Neutrophil (primary cell): ENCODE measurements at regions not wholly inside any gene's neighbourhood (a gene's known extent, or its start where the extent isn't known, plus 50 kb on each side); places are given as distances from the start of the nearest gene placed in this dataset.

Experiments
- H3K27ac ChIP-seq: fragments of 200-600 bp; sonication (generic); 2 replicates; pipeline ENCODE4 v1.5.1; 2016; ENCODE audit warnings: mild to moderate bottlenecking, moderate library complexity
- H3K27me3 ChIP-seq: fragments of 200-600 bp; sonication (generic); 2 replicates; pipeline ENCODE4 v1.6.0; 2016; ENCODE audit warnings: mild to moderate bottlenecking
- H3K36me3 ChIP-seq: fragments of 200-600 bp; sonication (generic); 2 replicates; pipeline ENCODE4 v1.5.1; 2017
- H3K4me1 ChIP-seq, 2 experiments: fragments of 200-600 bp in 1 of 2; sonication (generic) in 1 of 2; 1 replicate in 1 of 2; 2 replicates in 1 of 2; pipeline versions ENCODE4 v1.5.1 to v1.6.1; 2013 to 2016; ENCODE audit warnings: low read depth in 1 of 2, low read length in 1 of 2, mild to moderate bottlenecking in 1 of 2, moderate library complexity in 1 of 2; ENCODE audit not compliant: control insufficient read depth in 1 of 2, insufficient read depth in 1 of 2
- H3K4me3 ChIP-seq, 2 experiments: fragments of 200-600 bp in 1 of 2; sonication (generic) in 1 of 2; 1 replicate in 1 of 2; 2 replicates in 1 of 2; pipeline ENCODE4 v1.5.1; 2013 to 2016; ENCODE audit warnings: low read depth in 1 of 2, low read length in 1 of 2, mild to moderate bottlenecking in 1 of 2, moderate library complexity in 1 of 2
- H3K9me3 ChIP-seq: fragments of 200-600 bp; sonication (generic); 2 replicates; pipeline ENCODE4 v1.5.1; 2016
- TF ChIP-seq, protein P1 (sequence below): fragments of 200-600 bp; sonication (generic); IDR thresholded peaks from 2 replicates; pipeline ENCODE4 v1.5.1; 2016; ENCODE audit warnings: antibody characterized with exemption

DNA sequence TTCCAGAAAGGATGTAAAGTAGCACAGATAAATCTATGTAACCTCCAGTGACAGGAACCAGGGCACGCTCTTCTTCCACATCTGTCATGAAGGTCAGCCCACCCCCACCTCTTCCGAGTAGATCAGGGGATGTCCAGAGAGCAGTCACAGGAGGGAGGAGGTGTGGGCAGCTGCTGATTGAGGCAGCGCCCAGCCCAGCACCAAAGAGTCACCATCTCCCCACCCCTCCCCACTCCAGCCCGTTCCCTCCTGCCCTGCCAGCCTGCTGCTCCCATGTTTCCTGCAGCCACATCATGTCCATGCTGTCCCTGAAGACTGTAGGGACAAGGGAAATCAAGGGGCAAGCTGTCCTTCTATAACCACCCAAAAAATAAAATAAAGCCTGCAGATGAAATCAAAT is 269.8 kb downstream of the BCL11A start:
- no peaks in the 10 kb centered on the region for H3K36me3 ChIP-seq
- peaks cover 12 to 23% of the 10 kb centered on the region in 2 experiments for H3K4me1 ChIP-seq
- no peaks in the 10 kb centered on the region for H3K9me3 ChIP-seq
- no peaks in the 10 kb centered on the region for H3K27me3 ChIP-seq
- TF ChIP-seq, protein P1, sequence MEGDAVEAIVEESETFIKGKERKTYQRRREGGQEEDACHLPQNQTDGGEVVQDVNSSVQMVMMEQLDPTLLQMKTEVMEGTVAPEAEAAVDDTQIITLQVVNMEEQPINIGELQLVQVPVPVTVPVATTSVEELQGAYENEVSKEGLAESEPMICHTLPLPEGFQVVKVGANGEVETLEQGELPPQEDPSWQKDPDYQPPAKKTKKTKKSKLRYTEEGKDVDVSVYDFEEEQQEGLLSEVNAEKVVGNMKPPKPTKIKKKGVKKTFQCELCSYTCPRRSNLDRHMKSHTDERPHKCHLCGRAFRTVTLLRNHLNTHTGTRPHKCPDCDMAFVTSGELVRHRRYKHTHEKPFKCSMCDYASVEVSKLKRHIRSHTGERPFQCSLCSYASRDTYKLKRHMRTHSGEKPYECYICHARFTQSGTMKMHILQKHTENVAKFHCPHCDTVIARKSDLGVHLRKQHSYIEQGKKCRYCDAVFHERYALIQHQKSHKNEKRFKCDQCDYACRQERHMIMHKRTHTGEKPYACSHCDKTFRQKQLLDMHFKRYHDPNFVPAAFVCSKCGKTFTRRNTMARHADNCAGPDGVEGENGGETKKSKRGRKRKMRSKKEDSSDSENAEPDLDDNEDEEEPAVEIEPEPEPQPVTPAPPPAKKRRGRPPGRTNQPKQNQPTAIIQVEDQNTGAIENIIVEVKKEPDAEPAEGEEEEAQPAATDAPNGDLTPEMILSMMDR: no peak
- H3K4me3 ChIP-seq: no peak overlapping the region
- H3K27ac ChIP-seq: no peak overlapping the region

DNA sequence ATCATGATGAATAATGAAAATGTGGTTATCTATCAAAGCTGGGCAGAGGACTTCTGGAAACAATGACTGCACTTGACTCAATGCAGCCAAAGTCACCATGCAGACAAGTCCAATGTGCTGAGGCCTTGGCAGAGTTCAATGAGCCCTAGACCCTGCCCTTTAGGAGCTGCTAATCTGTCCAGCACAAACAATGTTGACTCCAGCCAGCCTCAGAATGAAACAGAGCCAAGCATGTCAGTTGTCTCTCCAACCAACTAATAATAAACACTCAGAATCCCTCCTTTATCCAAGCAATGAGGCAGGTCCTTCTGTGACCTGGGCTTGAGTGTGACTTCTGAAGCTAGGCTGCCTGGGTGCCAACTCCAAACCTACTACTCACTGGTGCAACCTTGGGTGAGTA is 270.6 kb downstream of the BCL11A start:
- peaks cover 12 to 23% of the 10 kb centered on the region in 2 experiments for H3K4me1 ChIP-seq
- no peak overlapping the region for H3K27ac ChIP-seq
- H3K36me3 ChIP-seq: no peaks in the 10 kb centered on the region
- no peaks in the 10 kb centered on the region for H3K27me3 ChIP-seq
- H3K4me3 ChIP-seq: no peak overlapping the region
- no peaks in the 10 kb centered on the region for H3K9me3 ChIP-seq
- TF ChIP-seq, protein P1: no peak

DNA sequence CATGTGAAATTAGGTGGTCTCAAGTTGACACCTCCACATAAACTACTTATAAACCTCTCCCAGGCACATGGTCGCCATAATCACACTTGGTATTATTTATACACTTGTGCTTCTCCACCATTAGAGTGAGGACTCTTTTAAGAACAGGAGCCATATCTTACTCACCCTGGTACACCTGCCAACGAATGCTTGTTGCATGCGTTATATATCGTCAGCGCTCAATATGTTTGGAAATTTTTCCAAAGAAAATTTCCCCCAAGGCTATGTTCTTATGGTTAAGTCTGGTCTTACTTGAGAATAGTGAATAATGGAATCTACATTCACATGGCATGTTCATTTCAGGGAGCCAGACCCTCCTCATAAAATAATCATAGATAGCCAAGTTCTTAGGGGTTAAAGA is 271.7 kb downstream of the BCL11A start:
- peaks cover 12 to 18% of the 10 kb centered on the region in 2 experiments for H3K4me1 ChIP-seq
- H3K36me3 ChIP-seq: no peaks in the 10 kb centered on the region
- H3K9me3 ChIP-seq: no peaks in the 10 kb centered on the region
- H3K4me3 ChIP-seq: no peak overlapping the region
- H3K27ac ChIP-seq: no peak overlapping the region
- TF ChIP-seq, protein P1: no peak
- no peaks in the 10 kb centered on the region for H3K27me3 ChIP-seq

DNA sequence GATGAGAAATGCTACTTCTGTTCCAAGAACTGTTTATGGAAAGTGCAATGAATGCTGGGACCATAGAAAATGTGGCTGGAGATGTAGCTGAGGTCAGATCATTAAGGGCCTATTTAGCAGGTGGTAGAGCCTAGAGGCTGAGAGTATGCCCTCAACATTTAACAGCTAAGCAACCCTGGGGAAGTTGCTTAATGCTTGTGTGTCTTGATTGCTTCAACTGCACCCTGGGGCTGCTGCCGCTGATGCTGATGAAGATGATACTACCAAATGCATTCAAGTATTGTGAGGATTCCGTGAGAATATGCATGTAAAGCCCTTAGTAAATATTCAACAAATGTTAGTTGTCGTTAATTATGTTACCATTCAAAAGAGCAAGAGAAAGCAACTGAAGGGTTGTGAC is 273.2 kb downstream of the BCL11A start:
- Histone ChIP-seq H3K36me3 (no peaks in the 10 kb centered on the region), H3K27me3 (no peaks in the 10 kb centered on the region), H3K4me3 (no peak overlapping the region), H3K4me1 (peaks cover 12 to 18% of the 10 kb centered on the region in 2 experiments), H3K27ac (no peak overlapping the region), H3K9me3 (no peaks in the 10 kb centered on the region)
- TF ChIP-seq, protein P1: no peak

DNA sequence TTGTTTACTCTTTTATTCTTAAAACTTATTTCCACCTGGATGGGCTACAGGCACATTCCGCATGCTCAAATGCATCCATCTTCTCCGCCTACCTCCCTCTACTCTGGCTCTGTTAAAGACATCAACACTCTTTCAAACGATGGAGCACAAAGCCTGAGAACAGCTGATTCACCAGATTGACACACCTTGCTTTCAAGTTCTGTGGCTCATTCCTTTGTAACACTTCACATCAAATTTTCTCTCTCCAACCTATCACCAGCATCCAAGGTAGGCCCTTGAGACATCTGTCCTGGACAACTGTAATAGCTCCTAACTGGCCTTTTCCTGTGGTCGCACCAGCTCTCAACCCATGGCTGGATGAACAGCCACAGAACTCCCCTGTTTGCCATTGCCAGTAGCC is 274.5 kb downstream of the BCL11A start:
- TF ChIP-seq, protein P1: no peak
- Histone ChIP-seq H3K27ac (no peak overlapping the region), H3K4me1 (peaks cover 12 to 18% of the 10 kb centered on the region in 2 experiments), H3K4me3 (no peak overlapping the region), H3K27me3 (no peaks in the 10 kb centered on the region), H3K36me3 (no peaks in the 10 kb centered on the region), H3K9me3 (no peaks in the 10 kb centered on the region)

DNA sequence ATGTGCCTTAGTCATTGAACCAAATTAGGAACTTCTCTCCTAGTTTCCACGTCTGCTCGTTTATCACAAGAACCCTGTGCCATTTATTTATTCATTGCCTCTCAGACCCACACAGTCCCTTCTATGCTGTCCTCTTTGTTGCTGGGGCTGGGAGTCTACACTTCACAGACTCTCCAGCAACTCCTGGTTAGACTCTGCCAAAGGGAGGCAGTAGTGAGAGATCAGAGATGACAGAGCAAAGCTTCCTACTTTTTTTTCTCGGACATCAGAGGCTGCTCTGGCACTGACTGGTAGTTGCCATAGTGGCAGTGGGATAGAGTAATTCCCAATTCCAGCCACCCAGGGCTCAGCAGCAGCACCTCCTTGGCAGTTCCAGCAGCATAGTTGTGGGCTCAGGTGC is 277.5 kb downstream of the BCL11A start:
- H3K36me3 ChIP-seq: no peaks in the 10 kb centered on the region
- H3K4me3 ChIP-seq: no peak overlapping the region
- H3K27me3 ChIP-seq: no peaks in the 10 kb centered on the region
- no peaks in the 10 kb centered on the region for H3K9me3 ChIP-seq
- TF ChIP-seq, protein P1: no peak
- no peak overlapping the region for H3K27ac ChIP-seq
- peaks cover 7 to 12% of the 10 kb centered on the region in 2 experiments for H3K4me1 ChIP-seq
